ENCODE measurements at regions not wholly inside any gene's neighbourhood (a gene's known extent, or its start where the extent isn't known, plus 50 kb on each side); places are given as distances from the start of the nearest gene placed in this dataset.
"Not testable (repeated sequence)": the region's sequence is repeated elsewhere in the genome, so short reads cannot be mapped to it uniquely, and the experiment has no call there.

DNA sequence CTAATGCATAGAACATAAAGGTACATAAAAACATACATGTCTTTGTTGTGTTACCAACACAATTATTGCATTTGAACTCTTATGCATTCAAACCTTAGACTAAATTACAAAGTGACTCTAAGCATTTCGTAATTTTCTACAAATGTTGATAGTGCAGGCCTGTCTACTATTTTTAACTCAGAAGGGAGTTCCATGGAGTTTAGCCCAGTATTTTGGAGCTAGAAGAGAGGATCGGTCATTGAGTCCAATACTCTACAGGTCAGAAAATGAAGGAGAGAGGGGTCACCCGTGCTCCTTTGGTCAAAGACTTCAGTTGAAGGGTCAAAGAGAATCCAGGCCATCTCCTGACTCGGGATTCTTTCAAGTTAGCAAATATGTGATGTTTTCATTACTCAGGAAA lies 55.3 kb upstream of the SRRM3 start:
- POLR2A ChIA-PET = no interaction called here

DNA sequence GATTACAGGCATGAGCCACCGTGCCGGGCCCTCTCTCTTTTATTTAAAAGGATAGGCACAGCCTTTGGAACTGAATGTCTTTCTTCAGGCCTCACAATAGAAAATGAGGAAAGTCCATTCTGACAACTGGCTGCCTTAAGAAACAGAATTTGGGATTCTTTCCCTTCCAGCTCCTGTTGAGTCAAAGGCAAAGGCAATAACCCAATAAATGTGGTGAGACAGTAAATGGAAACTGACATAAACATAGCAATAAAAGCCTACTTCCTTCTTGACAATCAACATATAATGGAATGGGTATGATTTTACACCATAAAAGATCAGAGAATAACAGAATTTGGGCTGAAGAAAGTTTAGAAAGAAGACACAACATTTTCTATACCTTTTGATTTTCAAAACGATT lies 52.7 kb upstream of the SRRM3 start:
- CTCF ChIA-PET, POLR2A ChIA-PET: not testable (repeated sequence)

More for the DNA sequence above, 55.3 kb upstream of the SRRM3 start:
- CTCF ChIA-PET = no interaction called here

DNA sequence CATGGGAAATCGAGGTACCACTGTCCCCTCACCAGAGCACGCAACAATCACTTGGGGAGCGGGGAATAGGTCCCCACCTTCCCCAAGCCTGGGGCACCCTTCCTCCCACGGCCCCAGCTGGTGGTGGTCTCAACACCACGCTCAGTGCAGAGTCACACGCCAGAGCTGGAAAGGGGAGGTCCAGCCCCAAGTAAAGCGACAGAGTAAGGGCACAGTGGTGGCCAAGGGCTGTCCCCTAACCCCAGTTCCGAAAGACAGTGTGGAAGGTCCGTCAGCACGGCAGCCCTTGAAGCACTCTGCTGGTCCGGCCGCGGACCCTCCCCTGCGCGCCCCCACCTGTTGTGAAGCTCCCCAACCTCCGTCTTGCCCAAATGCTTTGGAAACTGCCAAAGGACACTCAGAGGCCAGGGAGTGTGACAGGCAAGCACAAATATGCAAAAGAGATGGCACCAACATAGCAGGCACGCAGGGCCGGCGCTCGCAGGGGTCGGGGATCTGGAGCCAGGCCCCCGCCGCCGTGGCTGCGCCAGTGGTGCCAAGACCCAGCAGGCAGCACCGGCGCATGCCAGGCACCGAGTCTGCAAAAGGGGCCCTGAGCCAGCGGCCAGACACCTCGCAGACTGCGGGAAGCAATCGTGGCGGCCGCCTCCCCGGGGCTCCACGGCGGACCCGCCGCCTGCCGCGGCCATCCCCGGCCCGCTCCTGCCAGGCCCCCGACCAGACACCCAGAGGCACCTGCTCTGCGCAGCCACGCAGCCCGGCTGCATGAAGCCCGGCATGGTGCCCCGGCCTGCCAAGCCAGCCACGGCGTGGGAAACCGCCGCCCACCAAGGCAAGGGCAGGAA lies 51.6 kb upstream of the SRRM3 start:
- CTCF ChIA-PET = no interaction called here
- POLR2A ChIA-PET = no interaction called here
